Mesodermal cell (in vitro differentiated cells): ENCODE measurements at regions not wholly inside any gene's neighbourhood (a gene's known extent, or its start where the extent isn't known, plus 50 kb on each side); places are given as distances from the start of the nearest gene placed in this dataset.
A peak's percentile ranks its signal among the peaks of the same experiment; 100 is the strongest.

Experiments used
- H3K27ac ChIP-seq: 2 replicates; pipeline ENCODE4 v1.7.0; 2013; ENCODE audit warnings: mild to moderate bottlenecking, low read depth, low read length, moderate library complexity; ENCODE audit not compliant: severe bottlenecking
- H3K36me3 ChIP-seq: 2 replicates; pipeline ENCODE4 v1.7.1; 2013; ENCODE audit warnings: mild to moderate bottlenecking, low read length, moderate library complexity; ENCODE audit not compliant: control insufficient read depth, insufficient read depth
- H3K4me1 ChIP-seq: one replicate; pipeline ENCODE4 v1.7.1; 2013; ENCODE audit warnings: mild to moderate bottlenecking, low read length; ENCODE audit not compliant: insufficient read depth, control insufficient read depth, poor library complexity, severe bottlenecking
- H3K4me3 ChIP-seq: 2 replicates; pipeline ENCODE4 v1.7.0; 2013; ENCODE audit warnings: low read length, control low read depth, mild to moderate bottlenecking; ENCODE audit not compliant: insufficient read depth, poor library complexity, severe bottlenecking; ENCODE audit errors: extremely low read depth
- H3K9me3 ChIP-seq: 2 replicates; pipeline ENCODE4 v1.7.1; 2013; ENCODE audit warnings: mild to moderate bottlenecking, low read length, moderate library complexity; ENCODE audit not compliant: control insufficient read depth
- WGBS, 2 experiments: methylation state at CpG; one replicate each; pipeline ENCODE4 v1.1.5; 2013; ENCODE audit warnings: missing lambda C conversion rate in 2 of 2; ENCODE audit not compliant: insufficient coverage in 2 of 2; 5-methylcytosine and 5-hydroxymethylcytosine counted together

- H3K36me3 ChIP-seq: no peaks in the 10 kb centered on the region
- H3K4me1 ChIP-seq: no peaks in the 10 kb centered on the region
- no peak overlapping the region for H3K4me3 ChIP-seq
- H3K27ac ChIP-seq: no peak overlapping the region
- no peaks in the 10 kb centered on the region for H3K9me3 ChIP-seq
- 100% methylated on average over 1 of the region's 1 CpG; no CpG with 5 or more reads in 1 of the 2 experiments for WGBS, 2 experiments
These were observed 312.4 kb upstream of the RORA start for GRCh38 chr15:61541516-61541915.

- no peaks in the 10 kb centered on the region for H3K36me3 ChIP-seq
- no peaks in the 10 kb centered on the region for H3K4me1 ChIP-seq
- no peaks in the 10 kb centered on the region for H3K9me3 ChIP-seq
- H3K27ac ChIP-seq: no peak overlapping the region
- no peak overlapping the region for H3K4me3 ChIP-seq
- WGBS, 2 experiments: 62 to 75% methylated on average over 2 to 3 of the region's 3 CpGs
These were observed 308.2 kb upstream of the RORA start for GRCh38 chr15:61537337-61537736.

- Histone ChIP-seq H3K4me1 (no peaks in the 10 kb centered on the region), H3K36me3 (no peaks in the 10 kb centered on the region), H3K4me3 (no peak overlapping the region), H3K27ac (no peak overlapping the region), H3K9me3 (no peaks in the 10 kb centered on the region)
- WGBS, 2 experiments: 87 to 96% methylated on average over 3 of the region's 3 CpGs
These were observed 305.9 kb upstream of the RORA start for GRCh38 chr15:61534986-61535385.

- H3K9me3 ChIP-seq: no peaks in the 10 kb centered on the region
- no peaks in the 10 kb centered on the region for H3K36me3 ChIP-seq
- peaks cover 7% of the 10 kb centered on the region for H3K4me1 ChIP-seq
- no CpG with 5 or more reads among the region's 2 CpGs for WGBS, 2 experiments
- no peak overlapping the region for H3K4me3 ChIP-seq
- H3K27ac ChIP-seq: no peak overlapping the region
These were observed 301.7 kb upstream of the RORA start for GRCh38 chr15:61530769-61531168.

- Histone ChIP-seq H3K4me1 (peaks cover 7% of the 10 kb centered on the region), H3K4me3 (no peak overlapping the region), H3K9me3 (no peaks in the 10 kb centered on the region), H3K27ac (peak overlapping the region; percentile 41), H3K36me3 (no peaks in the 10 kb centered on the region)
- WGBS, 2 experiments: no CpG with 5 or more reads among the region's 2 CpGs
These were observed 299.4 kb upstream of the RORA start for GRCh38 chr15:61528581-61528910.

GRCh38 chr15:61527836-61528580 is 298.9 kb upstream of the RORA start:
- WGBS, 2 experiments: 66 to 80% methylated on average over 4 to 5 of the region's 9 CpGs
- Histone ChIP-seq H3K36me3 (no peaks in the 10 kb centered on the region), H3K4me1 (peaks cover 7% of the 10 kb centered on the region), H3K27ac (peak overlapping the region; percentile 41), H3K4me3 (no peak overlapping the region), H3K9me3 (no peaks in the 10 kb centered on the region)

GRCh38 chr15:61524545-61524944 is 295.4 kb upstream of the RORA start:
- Histone ChIP-seq H3K9me3 (no peaks in the 10 kb centered on the region), H3K4me1 (peaks cover 7% of the 10 kb centered on the region), H3K36me3 (no peaks in the 10 kb centered on the region), H3K27ac (no peak overlapping the region), H3K4me3 (no peak overlapping the region)
- WGBS, 2 experiments: 77 to 85% methylated on average over 1 to 2 of the region's 3 CpGs

- no peak overlapping the region for H3K27ac ChIP-seq
- peaks cover 7% of the 10 kb centered on the region for H3K4me1 ChIP-seq
- no peaks in the 10 kb centered on the region for H3K36me3 ChIP-seq
- WGBS, 2 experiments: 86 to 90% methylated on average over 1 to 2 of the region's 2 CpGs
- H3K4me3 ChIP-seq: no peak overlapping the region
- H3K9me3 ChIP-seq: no peaks in the 10 kb centered on the region
These were observed 295.0 kb upstream of the RORA start for GRCh38 chr15:61524086-61524485.

- no peaks in the 10 kb centered on the region for H3K9me3 ChIP-seq
These were observed 293.3 kb upstream of the RORA start for GRCh38 chr15:61522411-61522810.

GRCh38 chr15:61521953-61522352 is 292.9 kb upstream of the RORA start:
- Histone ChIP-seq H3K4me3 (no peak overlapping the region), H3K27ac (no peak overlapping the region), H3K9me3 (no peaks in the 10 kb centered on the region), H3K36me3 (no peaks in the 10 kb centered on the region), H3K4me1 (no peaks in the 10 kb centered on the region)
- 56 to 60% methylated on average over 2 to 3 of the region's 3 CpGs for WGBS, 2 experiments

More at GRCh38 chr15:61522411-61522810, 293.3 kb upstream of the RORA start:
- Histone ChIP-seq H3K4me1 (no peaks in the 10 kb centered on the region), H3K4me3 (no peak overlapping the region), H3K36me3 (no peaks in the 10 kb centered on the region), H3K27ac (no peak overlapping the region)

- H3K36me3 ChIP-seq: no peaks in the 10 kb centered on the region
- H3K9me3 ChIP-seq: no peaks in the 10 kb centered on the region
- no peaks in the 10 kb centered on the region for H3K4me1 ChIP-seq
- H3K27ac ChIP-seq: no peak overlapping the region
- no peak overlapping the region for H3K4me3 ChIP-seq
- no CpG with 5 or more reads among the region's 1 CpG for WGBS, 2 experiments
These were observed 290.2 kb upstream of the RORA start for GRCh38 chr15:61519296-61519695.
